GM06990 (cell line): ENCODE measurements at regions not wholly inside any gene's neighbourhood (a gene's known extent, or its start where the extent isn't known, plus 50 kb on each side); places are given as distances from the start of the nearest gene placed in this dataset.
A peak's percentile ranks its signal among the peaks of the same experiment; 100 is the strongest.

Experiments
- DNase-seq: peaks from one replicate; pipeline ENCODE4 v3.0.0-alpha.2; 2011; ENCODE audit not compliant: insufficient read length; ENCODE audit errors: extremely low read depth
- H3K27me3 ChIP-seq: replicated peaks from 2 replicates; pipeline ENCODE4 v1.6.0; 2011; ENCODE audit warnings: low read length; ENCODE audit not compliant: control insufficient read depth, insufficient read depth
- H3K36me3 ChIP-seq: 2 replicates; pipeline ENCODE4 v1.5.1; 2011; ENCODE audit warnings: low read length; ENCODE audit not compliant: control insufficient read depth, insufficient read depth
- H3K4me3 ChIP-seq: replicated peaks from 2 replicates; pipeline ENCODE4 v1.5.1; 2011; ENCODE audit warnings: low read depth, mild to moderate bottlenecking, control low read depth, low read length
- CTCF ChIP-seq: IDR thresholded peaks from 2 replicates; pipeline ENCODE4 v1.5.1; 2011; ENCODE audit warnings: low read length, control low read depth, mild to moderate bottlenecking, inconsistent platforms; ENCODE audit not compliant: insufficient read depth, poor library complexity, severe bottlenecking

DNA sequence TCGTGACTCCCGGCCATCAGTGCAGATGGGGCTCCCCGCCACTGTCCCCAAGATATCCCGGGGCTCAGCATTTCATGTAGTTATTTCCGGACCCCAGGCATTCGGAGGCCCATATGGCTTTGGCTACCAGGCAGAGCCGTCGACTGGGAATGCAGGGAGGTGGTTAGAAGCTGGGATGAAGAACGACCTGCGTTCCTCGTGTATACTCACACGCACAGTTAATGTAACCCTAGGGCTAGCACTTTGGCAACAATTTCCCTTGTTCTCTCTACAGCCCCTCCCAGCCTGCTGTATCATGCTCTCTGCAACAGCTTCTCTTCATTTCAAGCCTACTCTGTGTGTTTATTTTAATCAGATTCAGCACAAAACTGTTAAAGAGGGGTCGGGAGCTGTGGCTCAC, 240.4 kb downstream of the MYLK4 start:
- H3K36me3 ChIP-seq, result no peaks in the 10 kb centered on the region
- no peak overlapping the region for H3K4me3 ChIP-seq
- no peak for DNase-seq
- H3K27me3 ChIP-seq, result peaks cover 1% of the 10 kb centered on the region; the same call in 1 of the 2 replicates
- TF ChIP-seq CTCF, result no peak

- Histone ChIP-seq H3K4me3 (no peak overlapping the region), H3K27me3 (0 out of 2 replicates have a peak, but pooled peaks cover 1% of the 10 kb centered on the region), H3K36me3 (no peaks in the 10 kb centered on the region)
- no peak for DNase-seq
- no peak for TF ChIP-seq CTCF
Measured at GRCh38 chr6:2509711-2510110, 241.0 kb downstream of the MYLK4 start.

- H3K36me3 ChIP-seq, result no peaks in the 10 kb centered on the region
- H3K27me3 ChIP-seq, result 0 out of 2 replicates have a peak, but pooled peaks cover 1% of the 10 kb centered on the region
- no peak for TF ChIP-seq CTCF
- H3K4me3 ChIP-seq, result no peak overlapping the region
- no peak for DNase-seq
Measured at GRCh38 chr6:2508071-2508470, 242.7 kb downstream of the MYLK4 start.

DNA sequence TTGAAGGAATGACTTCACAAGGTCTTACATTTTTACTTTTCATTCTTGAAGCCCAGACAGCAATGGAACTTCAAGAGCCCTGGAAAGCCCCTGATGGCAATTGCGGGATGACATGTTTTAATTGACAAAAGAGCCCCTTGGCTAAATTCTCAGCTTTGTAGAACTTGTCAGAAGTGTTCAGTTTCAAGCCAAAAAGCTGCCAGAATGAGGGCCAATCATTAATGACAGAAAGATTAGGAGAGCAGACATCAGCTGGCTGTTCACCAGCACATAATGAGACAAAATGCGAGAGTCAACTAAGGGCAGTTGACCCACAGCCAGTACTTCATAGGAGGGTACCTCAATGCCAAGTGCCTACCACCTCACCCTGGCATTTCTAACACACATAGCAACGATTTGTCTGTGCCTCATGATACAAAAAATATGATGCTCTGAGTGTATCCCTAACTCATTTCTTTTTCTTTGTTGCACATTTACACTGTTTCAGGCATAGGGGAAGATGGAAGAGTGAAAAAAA, 243.1 kb downstream of the MYLK4 start:
- 0 out of 2 replicates have a peak, but pooled peaks cover 1% of the 10 kb centered on the region for H3K27me3 ChIP-seq
- H3K4me3 ChIP-seq, result no peak overlapping the region
- no peak for DNase-seq
- no peak for TF ChIP-seq CTCF
- no peaks in the 10 kb centered on the region for H3K36me3 ChIP-seq

- no peaks in the 10 kb centered on the region for H3K36me3 ChIP-seq
- H3K4me3 ChIP-seq, result no peak overlapping the region
- no peak for DNase-seq
- TF ChIP-seq CTCF, result no peak
- H3K27me3 ChIP-seq, result 0 out of 2 replicates have a peak, but pooled peaks cover 1% of the 10 kb centered on the region
Measured at GRCh38 chr6:2507016-2507415, 243.7 kb downstream of the MYLK4 start.

DNA sequence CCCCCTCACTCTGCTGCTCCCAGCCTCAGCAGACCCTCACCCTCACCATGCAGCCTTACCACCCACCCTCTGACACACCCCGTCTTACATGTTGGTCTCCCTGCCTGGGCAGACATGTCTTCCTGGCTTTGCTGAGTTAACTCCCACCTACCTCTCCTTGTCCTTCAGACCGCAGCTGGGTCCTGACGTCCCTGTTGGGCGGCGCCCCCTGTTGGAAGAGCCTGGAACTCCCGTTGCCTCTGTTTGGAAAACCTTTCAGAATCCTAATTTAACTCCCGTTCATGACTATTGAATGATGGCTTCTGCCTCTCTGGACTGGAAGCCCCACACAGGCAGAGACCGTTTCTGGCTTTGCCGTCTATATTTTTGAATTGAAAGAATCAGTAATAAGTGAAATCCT, 245.1 kb downstream of the MYLK4 start:
- H3K4me3 ChIP-seq, result no peak overlapping the region
- H3K27me3 ChIP-seq, result peaks cover 1% of the 10 kb centered on the region; the same call in 1 of the 2 replicates
- peak; percentile 6 for DNase-seq
- peak; percentile 38 for TF ChIP-seq CTCF
- H3K36me3 ChIP-seq, result no peaks in the 10 kb centered on the region
